GM20000 (cell line): ENCODE measurements at regions not wholly inside any gene's neighbourhood (a gene's known extent, or its start where the extent isn't known, plus 50 kb on each side); places are given as distances from the start of the nearest gene placed in this dataset.
"Not testable (repeated sequence)": the region's sequence is repeated elsewhere in the genome, so short reads cannot be mapped to it uniquely, and the experiment has no call there.

Experiments used
- DNase-seq: peaks from one replicate; pipeline ENCODE4 v3.0.0; 2012; ENCODE audit warnings: low spot score
- TF ChIP-seq, protein P1 (sequence below): IDR thresholded peaks from 2 replicates; pipeline ENCODE4 v1.5.1; 2012; ENCODE audit warnings: mild to moderate bottlenecking, control low read depth; ENCODE audit errors: extremely low read depth, missing control alignments

DNA sequence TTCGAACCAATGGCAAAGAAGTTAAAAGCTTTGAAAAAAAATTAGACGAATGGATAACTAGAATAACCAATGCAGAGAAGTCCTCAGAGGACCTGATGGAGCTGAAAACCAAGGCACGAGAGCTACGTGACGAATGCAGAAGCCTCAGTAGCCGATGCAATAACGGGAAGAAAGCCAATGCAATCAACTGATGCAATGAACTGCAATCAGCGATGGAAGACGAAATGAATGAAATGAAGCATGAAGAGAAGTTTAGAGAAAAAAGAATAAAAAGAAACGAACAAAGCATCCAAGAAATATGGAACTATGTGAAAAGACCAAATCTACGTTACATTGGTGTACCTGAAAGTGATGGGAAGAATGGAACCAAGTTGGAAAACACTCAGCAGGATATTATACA, 52.6 kb upstream of the MRPS30 start:
- not testable (repeated sequence) for DNase-seq

DNA sequence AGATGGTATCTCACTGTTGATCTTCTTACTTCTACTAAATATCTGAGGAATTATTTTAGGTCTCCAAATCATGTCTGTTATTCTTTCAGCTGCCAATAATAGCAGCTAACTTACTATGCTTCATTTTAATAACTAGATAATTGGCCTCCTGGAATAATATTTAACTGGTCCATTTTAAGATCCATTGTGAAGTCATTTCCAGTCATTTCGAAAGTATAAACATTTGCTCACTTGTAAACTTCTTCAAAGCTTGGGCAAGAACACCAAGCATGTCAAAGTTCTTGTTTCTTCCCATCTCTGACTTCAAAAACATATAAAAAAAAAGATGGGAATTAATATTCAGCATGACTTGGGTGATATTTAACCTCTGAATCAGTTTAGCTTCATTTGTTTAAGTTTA, 61.4 kb upstream of the MRPS30 start:
- DNase-seq: no peak
- TF ChIP-seq, protein P1, sequence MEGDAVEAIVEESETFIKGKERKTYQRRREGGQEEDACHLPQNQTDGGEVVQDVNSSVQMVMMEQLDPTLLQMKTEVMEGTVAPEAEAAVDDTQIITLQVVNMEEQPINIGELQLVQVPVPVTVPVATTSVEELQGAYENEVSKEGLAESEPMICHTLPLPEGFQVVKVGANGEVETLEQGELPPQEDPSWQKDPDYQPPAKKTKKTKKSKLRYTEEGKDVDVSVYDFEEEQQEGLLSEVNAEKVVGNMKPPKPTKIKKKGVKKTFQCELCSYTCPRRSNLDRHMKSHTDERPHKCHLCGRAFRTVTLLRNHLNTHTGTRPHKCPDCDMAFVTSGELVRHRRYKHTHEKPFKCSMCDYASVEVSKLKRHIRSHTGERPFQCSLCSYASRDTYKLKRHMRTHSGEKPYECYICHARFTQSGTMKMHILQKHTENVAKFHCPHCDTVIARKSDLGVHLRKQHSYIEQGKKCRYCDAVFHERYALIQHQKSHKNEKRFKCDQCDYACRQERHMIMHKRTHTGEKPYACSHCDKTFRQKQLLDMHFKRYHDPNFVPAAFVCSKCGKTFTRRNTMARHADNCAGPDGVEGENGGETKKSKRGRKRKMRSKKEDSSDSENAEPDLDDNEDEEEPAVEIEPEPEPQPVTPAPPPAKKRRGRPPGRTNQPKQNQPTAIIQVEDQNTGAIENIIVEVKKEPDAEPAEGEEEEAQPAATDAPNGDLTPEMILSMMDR: no peak

DNA sequence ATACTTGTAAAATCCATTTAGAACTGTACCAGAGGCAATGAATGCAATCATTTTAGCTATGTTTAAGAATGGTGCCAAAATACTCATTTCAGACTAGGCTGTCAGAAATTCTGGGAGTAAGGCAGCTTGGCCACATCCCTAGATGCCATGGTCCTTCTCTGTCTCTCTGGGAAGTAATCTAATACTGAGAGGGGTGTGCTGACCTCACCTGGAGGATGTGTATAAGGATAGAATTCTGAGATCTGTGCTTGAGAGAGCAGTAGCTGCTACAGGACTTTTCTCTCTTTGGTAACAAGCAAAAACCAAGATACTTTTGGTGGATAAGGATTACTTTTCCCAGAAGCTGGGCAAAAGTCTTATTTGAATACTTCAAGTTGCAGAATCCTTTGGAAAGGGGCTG, 68.1 kb upstream of the MRPS30 start:
- DNase-seq: no peak
- TF ChIP-seq, protein P1: no peak

DNA sequence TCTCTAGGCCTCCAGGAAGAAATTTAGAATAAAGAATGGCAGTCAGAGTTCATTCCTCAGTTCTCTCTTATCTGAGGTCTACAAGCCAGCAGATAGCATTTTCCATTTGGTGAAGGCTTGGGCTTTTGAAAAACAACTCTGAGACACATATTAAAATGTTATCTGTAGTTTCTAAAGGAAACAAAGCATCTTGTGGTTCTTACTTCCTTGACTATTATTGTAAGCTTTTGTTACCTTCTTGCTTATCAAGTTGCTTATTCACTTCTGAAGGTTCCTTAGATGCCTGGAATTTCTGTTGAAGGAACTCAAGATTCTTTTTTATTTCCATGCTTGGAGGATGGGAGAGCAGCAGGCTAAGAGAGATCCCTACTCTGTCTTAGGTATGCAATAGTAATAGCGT, 79.2 kb upstream of the MRPS30 start:
- no peak for DNase-seq
- TF ChIP-seq, protein P1: no peak

DNA sequence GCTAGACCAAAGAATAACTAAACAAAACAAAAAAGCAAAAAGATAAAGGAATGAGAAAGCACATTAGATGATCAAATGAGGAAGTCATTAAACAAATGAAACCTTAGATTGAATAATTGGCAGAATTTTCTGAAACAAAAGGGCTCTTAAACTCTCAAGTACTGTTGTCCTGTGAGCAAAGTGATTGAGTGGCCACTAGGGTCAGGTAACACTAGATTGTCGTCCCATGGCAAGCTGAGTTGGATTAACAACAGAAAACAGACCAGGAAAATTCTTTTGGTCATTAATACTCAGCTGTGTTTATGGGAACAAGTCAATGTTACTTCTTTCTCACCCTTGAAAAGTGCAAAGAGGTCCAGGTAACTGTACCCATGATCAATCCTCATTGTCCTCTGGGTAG, 81.6 kb upstream of the MRPS30 start:
- no peak for DNase-seq
- TF ChIP-seq, protein P1: no peak

DNA sequence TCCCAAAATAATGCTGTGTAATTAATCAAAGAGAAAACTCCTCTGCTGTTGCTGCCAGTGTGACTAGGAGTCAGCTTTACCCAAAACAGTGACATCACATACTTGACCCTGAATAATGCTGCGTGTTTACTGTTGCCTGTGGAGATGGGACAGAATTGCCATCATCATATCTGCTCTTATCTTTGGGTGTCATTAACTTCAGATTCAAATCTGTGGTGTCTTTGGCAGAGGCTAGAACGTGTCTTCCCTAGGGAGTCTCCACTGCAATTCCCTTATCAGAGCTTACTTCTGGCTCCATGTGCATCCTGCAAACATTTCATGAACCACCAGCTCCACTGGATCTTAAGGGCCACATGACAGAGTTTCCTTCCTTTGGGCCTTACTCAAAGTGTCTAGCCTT, 88.9 kb upstream of the MRPS30 start:
- DNase-seq: no peak
- TF ChIP-seq, protein P1: no peak

DNA sequence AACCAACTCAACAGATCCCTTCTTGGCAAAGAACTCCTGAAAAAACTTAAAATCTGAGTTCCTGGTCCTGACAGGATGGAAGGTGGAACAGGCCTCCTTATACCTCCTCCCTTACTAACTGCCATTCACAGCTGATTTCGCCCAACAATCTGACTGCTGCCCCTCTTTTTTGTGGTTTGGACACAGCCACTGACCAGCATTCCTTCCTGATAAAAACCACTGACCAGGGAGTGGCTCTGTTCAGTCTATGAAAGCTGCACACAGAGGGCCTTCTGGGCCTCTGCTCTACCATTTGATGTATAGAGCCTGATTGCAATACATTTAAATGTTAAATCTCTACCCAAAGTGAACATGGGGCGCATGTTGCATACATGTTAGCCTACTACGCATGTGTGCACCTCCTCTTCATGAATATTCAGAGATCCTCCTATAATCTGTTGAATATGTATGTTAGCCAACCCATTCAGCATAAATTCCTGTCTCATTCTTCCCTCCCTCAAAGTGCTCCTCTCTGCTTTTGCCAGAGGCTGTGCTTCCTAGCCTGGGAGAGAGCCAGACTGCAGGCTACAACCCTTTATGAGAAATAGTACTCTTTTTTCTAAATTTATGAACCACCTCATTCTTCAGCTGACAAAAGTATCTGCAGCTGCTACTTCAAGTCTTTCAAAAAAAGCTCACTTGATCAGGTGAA, 93.7 kb upstream of the MRPS30 start:
- TF ChIP-seq, protein P1: no peak
- DNase-seq: no peak

DNA sequence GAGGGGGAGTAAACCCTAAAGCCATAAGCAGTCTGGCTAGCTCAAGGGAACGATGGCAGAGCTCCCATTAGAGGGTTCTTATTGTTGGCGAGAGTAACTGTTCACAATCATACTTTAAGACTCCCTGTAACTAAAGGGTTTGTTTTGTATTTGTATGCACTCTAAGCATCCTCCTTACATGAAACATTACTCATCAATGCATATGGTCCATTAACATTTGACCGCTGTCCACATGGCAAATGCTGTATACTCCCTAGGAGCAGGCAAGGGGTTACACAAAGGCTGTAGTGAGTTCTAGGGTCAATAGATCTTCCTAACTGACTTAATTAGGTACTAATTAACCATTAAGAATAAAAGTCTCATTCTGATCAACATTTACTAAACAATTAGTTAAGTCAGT, 95.3 kb upstream of the MRPS30 start:
- TF ChIP-seq, protein P1: no peak
- no peak for DNase-seq
